GM15510 (cell line): ENCODE measurements at regions not wholly inside any gene's neighbourhood (a gene's known extent, or its start where the extent isn't known, plus 50 kb on each side); places are given as distances from the start of the nearest gene placed in this dataset.

Experiments
- POLR2A ChIP-seq: IDR thresholded peaks from 3 replicates; pipeline ENCODE4 v1.6.1; 2011; ENCODE audit warnings: borderline replicate concordance; ENCODE audit not compliant: insufficient read length; ENCODE audit errors: extremely low read depth

- no peak for TF ChIP-seq POLR2A
Observed at GRCh38 chr10:78950656-78951587, 117.8 kb upstream of the ZMIZ1 start.

GRCh38 chr10:78952030-78952429 is 116.7 kb upstream of the ZMIZ1 start:
- no peak for TF ChIP-seq POLR2A

GRCh38 chr10:78952686-78953085 is 116.1 kb upstream of the ZMIZ1 start:
- no peak for TF ChIP-seq POLR2A

- TF ChIP-seq POLR2A: no peak
Observed at GRCh38 chr10:78953113-78953798, 115.5 kb upstream of the ZMIZ1 start.

- TF ChIP-seq POLR2A: no peak
Observed at GRCh38 chr10:78953799-78954297, 114.9 kb upstream of the ZMIZ1 start.

- TF ChIP-seq POLR2A: no peak
Observed at GRCh38 chr10:78954689-78955088, 114.1 kb upstream of the ZMIZ1 start.

- TF ChIP-seq POLR2A: no peak
Observed at GRCh38 chr10:78955206-78955605, 113.6 kb upstream of the ZMIZ1 start.

- TF ChIP-seq POLR2A: no peak
Observed at GRCh38 chr10:78956391-78956790, 112.4 kb upstream of the ZMIZ1 start.

GRCh38 chr10:78957471-78958039 is 111.2 kb upstream of the ZMIZ1 start:
- TF ChIP-seq POLR2A: no peak

GRCh38 chr10:78959217-78959923 is 109.4 kb upstream of the ZMIZ1 start:
- TF ChIP-seq POLR2A: no peak

- TF ChIP-seq POLR2A: no peak
Observed at GRCh38 chr10:78959924-78960285, 108.9 kb upstream of the ZMIZ1 start.

- TF ChIP-seq POLR2A: no peak
Observed at GRCh38 chr10:78960316-78960800, 108.4 kb upstream of the ZMIZ1 start.

- TF ChIP-seq POLR2A: no peak
Observed at GRCh38 chr10:78961760-78962159, 107.0 kb upstream of the ZMIZ1 start.
